Transverse colon (tissue), 4 donors: ENCODE measurements at regions not wholly inside any gene's neighbourhood (a gene's known extent, or its start where the extent isn't known, plus 50 kb on each side); places are given as distances from the start of the nearest gene placed in this dataset.

Source experiments
- EP300 ChIP-seq: sonication (generic); formaldehyde crosslinking; IDR thresholded peaks from one replicate; pipeline ENCODE4 v1.6.1; 2017; ENCODE audit warnings: antibody characterized with exemption, low read depth
- POLR2A ChIP-seq: fragments of 450-650 bp; IDR thresholded peaks from one replicate; pipeline ENCODE4 v1.6.1; 2016; ENCODE audit warnings: antibody characterized with exemption, mild to moderate bottlenecking, moderate library complexity
- POLR2AphosphoS5 ChIP-seq, 3 donors: sonication (generic); formaldehyde crosslinking; IDR thresholded peaks; one replicate each; pipeline ENCODE4 v1.6.1; 2016; ENCODE audit warnings: antibody characterized with exemption in 3 of 3
- TF ChIP-seq, protein P1 (sequence below), 5 experiments: fragments of 200-600 bp in 3 of 5; fragments of 450-650 bp in 2 of 5; sonication (generic) in 3 of 5; IDR thresholded peaks; 1 replicate in 2 of 5; 2 replicates in 3 of 5; pipeline ENCODE4 v1.5.1; 2016 to 2017; ENCODE audit warnings: antibody characterized with exemption in 5 of 5, inconsistent platforms in 3 of 5, mild to moderate bottlenecking in 2 of 5, moderate library complexity in 1 of 5

DNA sequence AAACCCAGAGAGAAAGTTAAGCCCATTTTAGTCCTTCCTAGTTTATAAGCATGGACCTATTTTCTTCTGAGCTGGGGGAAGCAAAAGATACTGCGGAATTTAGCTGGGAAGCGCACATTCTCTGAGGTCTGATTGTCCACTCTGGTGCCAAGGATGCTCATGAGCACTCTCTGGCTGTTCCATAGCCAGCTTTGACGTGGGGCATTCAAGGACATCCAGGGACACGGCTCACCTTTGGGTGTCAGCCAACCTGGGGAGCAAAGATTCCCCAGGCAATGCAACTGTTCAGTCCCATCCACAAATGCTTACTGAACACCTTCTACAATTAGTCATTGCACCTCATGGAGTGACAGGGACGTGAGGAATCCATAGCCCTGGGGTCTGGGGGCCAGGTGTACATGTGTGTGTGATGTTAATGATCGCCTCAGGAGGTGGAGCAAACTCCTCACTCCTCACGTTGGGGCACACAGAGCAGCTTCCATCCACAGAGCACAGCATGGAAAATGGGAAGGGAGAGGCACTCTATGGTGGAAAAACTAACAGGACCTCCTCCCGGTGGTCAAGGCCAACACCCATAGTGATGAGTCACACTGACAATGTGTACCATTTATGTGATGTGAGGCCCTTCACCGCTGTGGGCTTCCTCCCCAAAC, 67.5 kb upstream of the IGFBP3 start:
- no peak for TF ChIP-seq POLR2A
- TF ChIP-seq, protein P1, sequence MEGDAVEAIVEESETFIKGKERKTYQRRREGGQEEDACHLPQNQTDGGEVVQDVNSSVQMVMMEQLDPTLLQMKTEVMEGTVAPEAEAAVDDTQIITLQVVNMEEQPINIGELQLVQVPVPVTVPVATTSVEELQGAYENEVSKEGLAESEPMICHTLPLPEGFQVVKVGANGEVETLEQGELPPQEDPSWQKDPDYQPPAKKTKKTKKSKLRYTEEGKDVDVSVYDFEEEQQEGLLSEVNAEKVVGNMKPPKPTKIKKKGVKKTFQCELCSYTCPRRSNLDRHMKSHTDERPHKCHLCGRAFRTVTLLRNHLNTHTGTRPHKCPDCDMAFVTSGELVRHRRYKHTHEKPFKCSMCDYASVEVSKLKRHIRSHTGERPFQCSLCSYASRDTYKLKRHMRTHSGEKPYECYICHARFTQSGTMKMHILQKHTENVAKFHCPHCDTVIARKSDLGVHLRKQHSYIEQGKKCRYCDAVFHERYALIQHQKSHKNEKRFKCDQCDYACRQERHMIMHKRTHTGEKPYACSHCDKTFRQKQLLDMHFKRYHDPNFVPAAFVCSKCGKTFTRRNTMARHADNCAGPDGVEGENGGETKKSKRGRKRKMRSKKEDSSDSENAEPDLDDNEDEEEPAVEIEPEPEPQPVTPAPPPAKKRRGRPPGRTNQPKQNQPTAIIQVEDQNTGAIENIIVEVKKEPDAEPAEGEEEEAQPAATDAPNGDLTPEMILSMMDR (IDR thresholded peaks at IDR 0.05) = no peak
- no peak for TF ChIP-seq POLR2AphosphoS5 (IDR thresholded peaks at IDR 0.05)
- TF ChIP-seq EP300 = no peak
